Femur (tissue), 1 donor: ENCODE measurements at regions not wholly inside any gene's neighbourhood (a gene's known extent, or its start where the extent isn't known, plus 50 kb on each side); places are given as distances from the start of the nearest gene placed in this dataset.

ENCODE experiments used
- DNase-seq: peaks from one replicate; pipeline ENCODE4 v3.0.0-alpha.2; 2017

DNA sequence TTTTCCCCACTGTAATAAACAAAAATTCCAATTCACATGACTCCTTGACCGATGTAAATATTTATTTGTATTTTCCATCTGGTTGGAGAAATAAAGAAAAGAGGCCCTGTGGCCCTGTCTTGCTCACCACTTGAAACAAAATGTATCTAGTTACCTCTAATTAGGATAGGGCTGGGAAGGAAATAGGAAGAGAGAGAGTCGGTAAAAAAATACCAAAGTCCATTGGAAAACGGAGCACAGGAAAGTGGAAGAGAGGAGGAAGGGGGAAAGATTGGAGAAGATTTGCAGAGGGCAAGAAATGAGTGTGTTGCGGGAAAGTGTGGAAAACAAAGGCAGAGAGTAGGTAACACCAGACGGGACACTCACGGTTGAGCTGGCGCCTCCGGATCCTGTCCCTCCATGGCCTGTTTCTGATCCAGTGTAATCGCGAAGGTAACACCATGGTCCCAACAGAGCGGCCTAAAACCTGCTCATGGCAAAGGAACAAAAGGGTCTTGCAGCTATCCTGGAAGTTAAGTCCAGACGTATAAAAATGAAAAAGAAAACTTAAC is 105.8 kb upstream of the RIPOR2 start:
- no peak for DNase-seq

DNA sequence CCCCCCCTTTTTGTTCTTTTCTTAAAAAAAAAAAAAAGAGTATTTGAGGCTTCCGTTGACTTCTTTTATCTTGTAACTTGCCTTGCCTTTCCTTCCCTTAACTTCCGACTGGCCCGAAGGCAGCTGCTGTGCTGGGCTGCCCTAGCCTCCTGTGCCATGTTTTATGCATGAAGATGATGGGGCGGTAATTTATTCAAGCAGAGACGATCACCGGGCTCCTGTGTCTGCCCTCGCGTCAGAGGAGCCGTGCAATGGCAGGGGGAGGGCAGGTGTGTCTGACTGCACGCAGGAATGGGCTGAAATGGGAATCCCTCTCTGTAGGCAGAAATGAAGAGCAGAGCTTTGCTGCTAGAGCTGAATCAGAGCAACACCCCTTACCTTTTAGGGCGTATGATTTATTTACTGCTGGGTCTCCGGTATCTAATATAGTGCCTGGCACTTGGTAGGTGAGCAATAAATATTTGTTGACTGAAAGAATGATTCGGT is 106.3 kb upstream of the RIPOR2 start:
- DNase-seq: no peak

DNA sequence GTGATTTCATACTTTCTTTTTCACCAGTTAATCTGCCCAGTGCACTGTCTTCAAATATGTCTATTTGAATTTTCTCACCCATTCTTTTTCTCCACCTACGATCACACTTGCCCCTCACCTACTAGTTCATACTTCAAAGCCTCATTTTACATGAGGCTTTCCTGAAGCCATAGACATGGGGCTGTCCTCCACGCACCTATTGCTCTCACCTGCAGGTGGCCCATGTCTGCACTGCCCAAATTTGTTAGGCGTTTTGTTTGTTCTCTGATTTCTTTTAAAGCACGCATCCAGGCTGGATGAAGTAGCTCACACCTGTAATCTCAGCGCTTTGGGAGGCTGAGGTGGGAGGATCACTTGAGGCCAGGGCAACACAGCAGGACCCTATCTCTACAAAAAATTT is 106.8 kb upstream of the RIPOR2 start:
- no peak for DNase-seq

DNA sequence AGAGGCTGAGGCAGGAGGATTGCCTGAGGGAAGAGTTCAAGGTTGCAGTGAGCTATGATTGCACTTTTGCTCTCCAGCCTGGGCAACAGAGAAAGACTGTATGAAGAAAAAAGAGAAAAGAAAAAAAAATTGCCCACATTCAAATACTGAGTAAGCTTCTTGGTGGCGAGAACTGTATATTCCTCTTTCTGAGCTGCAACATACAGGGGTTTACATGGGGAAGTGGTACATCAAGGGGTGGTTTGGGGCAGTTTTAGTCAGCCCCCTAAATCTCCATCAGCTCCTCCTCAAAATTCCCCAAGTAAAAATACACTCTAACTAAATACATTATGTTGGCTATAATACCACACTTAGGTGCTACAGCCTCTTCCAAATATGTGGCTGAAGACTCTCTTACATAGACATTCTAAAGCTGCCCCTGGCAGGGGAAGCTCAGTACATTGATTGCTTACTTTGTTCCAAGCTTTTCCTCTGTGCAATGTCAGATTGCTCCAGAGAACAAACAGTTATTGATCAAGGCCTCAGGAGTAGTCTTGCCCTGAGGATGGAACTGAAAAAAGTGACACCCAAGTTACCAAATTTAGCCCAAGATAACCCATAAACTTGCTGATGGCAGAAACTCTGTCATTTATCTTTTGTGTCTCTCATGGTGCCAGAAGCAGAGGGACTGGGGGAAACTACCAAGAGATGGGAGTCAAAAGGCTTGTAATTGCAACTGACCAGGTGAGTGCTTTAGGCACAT is 107.4 kb upstream of the RIPOR2 start:
- no peak for DNase-seq

DNA sequence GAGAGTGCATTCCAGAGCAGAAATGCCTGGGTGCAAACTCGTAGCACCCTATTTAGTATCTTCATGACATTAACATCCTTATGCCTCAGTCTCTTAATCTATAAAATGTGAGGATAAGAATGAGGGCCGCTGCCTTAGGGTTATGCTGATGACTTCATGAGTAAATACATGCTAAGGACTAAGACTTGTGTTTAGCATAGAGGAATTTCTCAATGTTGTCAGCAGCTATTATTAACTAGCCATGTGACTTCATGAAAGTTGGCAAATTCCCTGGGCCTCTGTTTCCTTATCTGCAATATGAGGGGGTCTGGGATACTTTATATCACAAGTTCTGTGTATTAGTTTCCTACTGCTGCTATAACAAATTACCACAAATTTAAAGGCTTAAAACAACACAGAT is 108.1 kb upstream of the RIPOR2 start:
- no peak for DNase-seq

DNA sequence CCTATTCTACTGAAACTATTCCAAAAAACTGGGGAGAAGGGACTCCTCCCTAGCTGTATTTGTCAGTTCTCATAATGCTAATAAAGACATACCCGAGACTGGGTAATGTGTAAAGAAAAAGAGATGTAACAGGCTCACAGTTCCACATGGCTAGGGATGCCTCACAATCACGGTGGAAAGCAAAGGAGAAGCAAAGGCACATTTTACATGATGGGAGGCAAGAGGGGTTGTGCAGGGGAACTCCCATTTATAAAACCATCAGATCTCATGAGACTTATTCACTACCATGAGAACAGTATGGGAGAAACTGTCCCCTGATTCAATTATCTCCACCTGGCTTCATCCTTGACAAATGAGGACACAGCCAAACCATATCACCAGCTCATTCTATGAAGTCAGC is 111.2 kb upstream of the RIPOR2 start:
- no peak for DNase-seq

DNA sequence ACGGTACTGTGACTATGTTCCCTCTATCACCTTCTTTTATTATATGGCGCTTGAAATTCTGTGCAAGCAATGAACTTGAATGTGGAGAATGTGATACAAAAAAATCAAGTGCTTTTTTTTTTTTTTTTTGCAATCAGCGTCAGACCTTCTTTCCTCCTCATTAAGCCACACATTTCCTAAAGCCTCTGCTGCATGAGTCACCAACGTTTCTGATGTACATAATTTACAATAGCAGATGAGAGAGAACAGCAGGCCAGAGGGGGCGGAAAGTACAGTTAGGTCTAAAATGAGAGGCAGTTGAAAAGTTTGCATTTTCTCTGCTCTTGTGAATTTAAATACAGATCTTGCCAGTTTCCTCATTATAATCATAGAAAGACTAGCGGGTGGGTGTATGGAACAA is 114.6 kb upstream of the RIPOR2 start:
- DNase-seq: no peak

DNA sequence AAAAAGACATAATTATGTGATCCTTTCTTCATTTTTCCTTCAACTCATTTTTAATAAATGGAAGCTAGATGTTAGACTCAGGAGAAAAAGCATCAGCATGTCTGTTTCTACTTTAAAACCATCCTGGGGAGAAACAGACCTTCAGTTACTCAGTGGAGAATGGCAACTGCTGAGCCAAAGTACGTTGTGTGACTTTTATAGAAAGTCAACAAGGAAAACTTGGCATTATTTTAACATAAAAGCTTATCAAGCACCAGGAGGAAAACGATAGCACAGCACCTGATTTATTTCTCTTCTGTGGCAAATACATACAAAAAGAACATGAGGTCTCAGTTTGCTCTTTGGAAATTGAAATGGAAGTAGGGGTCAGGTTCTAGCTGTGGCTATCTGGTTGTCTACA is 115.3 kb upstream of the RIPOR2 start:
- DNase-seq: no peak

DNA sequence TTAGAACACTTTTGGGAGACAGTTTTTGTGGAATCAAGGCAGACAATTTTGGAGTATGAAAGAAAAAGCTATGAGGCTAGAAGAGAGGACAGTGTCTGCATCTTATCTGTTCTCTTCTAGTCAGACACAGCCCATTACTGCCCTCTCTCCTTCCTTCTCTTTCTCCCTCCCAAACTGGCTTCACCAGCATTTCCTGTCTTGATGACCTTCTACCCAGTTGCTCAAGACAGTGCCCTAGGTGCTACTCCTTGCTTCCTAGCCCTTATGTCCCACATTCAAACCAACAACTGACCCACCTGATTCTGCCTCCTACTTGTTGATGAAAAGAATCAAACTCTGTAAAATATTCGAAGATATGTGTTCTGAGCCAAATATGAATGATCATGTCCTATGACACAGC is 116.4 kb upstream of the RIPOR2 start:
- DNase-seq: no peak

DNA sequence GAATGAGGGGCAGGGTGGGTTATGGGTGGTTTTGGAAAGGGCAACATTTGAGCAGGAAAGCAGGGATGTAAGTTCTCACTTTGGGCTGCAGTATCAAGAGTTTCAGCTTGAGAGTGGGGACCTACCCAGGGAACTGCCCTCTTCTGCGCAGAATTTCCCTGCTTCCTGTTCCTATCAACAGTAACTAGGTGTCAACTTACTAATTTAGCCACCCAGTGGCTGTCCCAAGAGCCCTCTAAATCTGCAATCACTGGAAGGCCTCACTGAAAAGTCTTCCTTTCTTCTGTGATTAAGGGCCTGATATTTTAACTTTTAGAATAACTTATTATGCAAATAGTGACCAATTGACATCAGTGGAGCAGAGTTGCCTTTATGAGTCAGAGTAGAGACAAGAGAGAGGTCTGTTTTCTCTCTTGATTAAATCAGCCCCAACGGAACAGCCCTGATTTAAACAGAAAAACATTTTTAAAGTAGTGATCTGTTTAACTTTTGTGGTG is 118.2 kb upstream of the RIPOR2 start:
- DNase-seq: no peak

DNA sequence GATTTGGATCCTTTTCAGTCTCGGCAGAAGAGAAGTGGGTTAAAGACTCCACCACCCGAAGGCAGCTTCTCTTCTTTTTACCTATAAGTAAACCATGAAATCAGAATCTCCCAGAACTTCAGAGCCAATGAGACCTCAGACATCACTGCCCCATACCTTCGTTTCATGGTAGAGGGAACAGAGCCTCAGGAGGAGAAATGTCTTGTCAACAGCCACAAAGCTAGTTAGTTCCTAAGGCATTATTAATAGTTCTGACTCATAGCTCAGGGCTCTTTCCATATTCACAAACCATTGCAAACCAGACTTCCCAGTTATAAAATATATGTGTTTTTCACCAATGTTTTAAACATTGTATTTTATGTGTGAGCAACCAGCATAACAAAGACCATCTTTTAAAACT is 118.7 kb upstream of the RIPOR2 start:
- DNase-seq: no peak

DNA sequence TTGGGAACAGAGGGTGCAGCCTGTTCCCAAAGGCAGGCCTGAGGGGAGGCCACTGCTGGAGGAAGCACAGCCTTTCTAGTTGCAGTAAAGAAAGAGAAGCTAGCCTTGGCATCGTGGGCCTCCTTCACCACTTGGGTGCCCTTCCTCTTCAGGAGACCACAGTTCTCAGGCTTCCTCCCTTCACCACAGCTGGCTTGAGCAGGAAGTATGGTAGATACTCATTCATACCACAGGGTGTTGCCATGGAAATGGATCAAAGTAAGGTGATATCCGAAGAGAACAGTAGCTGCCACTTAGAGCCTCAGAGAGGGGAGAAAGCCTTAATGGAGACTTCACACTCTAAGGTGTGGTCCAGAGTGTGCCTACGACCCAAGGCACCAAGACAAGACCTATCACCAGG is 120.4 kb upstream of the RIPOR2 start:
- no peak for DNase-seq

DNA sequence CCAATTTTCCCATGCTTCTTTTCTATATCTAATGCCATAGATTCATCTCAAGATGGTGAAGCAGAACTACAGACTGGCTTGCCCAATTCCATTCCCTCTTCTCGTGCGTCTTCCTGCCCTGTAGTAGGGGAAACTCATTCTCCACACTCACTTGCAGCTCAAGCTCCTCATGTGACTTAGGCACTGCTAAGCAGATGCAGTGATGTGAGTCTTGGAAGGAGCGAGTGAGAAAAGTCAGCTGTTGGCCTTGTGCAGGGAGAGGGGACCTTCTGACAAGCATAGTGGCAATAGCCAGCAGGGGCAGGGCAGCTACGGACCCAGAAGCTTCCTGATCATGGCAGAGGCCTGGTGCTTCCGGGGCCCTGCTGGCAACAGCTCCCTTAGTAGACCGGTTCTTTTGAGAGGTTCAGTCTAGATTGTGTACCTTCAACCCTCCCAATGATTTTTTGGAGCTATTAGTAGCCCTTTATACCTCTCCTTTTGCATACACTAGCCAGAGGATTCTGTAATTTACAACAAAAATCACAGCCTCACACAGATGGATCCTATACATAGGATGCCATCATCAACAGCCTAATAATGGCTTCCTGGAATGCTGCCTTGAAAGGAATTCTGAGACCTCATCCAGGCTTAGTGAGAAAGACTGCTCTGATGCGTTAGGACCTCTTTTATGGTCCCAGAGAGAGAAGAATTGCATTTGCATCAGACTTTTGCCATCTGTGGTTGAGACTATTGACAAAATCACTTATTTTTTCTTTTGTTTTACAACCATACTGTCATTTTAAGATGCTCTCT is 121.5 kb upstream of the RIPOR2 start:
- DNase-seq: no peak

DNA sequence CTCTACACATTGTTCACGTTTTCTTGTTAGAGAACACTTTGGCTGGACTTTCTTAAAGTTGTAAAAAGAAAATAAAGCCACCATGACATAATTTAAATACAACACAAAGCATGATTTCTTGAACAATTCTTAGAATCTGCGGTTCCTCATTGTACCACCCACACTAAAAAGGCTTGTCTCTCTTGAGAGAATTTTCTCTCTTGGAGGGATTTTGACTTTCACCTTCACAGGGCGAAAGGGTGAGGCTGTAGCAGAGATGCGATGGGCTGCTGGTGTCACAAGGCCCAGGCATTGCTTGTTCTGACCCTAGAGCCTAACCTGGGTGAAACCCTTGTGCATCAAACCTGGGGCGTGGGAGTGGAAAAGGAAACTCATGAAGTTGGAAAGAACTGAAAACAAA is 122.7 kb upstream of the RIPOR2 start:
- no peak for DNase-seq

DNA sequence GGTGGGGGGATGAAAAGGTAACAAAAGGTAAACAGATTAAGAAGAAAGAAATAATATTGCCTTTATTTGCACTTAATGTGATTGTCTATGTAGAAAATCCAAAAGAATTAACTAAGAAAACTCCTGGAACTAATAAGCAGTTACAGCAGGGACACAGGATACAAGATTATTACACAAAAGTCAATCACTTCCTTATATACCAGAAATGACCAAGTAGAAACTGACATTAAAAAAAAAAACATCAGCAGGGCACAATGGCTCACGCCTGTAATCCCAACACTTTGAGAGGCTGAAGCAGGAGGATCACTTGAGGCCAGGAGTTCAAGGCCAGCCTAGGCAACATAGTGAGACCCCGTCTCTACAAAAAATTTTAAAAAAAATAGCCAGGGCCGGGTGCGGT is 123.2 kb upstream of the RIPOR2 start:
- DNase-seq: no peak

DNA sequence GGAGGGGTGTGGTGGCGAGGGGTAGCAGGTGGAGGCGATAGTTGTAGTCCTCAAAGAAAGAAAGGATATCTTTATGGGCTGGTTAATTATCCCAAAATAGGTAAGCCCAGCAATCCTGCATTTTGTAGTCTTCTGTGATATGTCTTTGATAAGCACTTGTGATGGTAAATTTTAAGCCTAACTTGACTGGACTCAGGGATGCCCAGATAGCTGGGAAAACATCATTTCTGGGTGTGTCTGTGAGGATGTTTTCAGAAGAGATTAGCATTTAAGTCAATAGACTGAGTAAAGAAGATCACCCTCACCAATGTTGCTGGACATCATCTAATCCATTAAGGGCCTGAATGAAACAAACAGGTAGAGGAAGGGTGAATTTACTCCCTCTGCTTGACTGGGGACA is 124.8 kb upstream of the RIPOR2 start:
- DNase-seq: no peak

DNA sequence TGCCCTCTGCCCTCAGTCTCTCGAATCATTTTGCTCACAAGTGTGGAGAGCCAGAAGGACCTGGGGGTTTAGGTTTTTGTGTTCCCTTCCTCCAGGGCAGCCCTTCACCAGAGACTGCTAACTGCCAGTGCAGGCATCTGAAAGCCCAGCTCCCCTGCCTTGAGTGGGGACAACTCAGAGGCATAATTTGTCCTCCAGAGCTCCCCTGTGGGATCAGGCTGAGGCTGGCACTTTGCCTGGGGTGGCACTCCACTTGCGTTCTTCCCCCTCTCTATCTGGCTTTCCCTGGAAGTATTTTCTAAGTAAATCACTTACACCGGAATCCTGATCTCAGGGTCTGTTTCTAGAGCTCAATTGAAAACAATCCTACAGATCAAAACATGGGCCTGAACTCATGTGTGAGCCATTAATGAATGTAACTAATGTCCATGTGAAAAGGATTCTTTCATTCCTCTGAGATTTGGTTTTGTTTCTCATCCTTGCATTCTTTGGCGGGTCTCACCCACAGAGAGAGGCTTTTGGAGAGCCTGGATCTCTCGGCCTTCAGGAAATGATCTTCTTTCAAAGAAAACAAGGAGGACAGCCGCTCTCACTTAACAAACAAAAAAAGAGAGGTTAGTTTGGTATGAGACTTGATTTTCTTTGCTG is 125.7 kb upstream of the RIPOR2 start:
- DNase-seq: no peak

DNA sequence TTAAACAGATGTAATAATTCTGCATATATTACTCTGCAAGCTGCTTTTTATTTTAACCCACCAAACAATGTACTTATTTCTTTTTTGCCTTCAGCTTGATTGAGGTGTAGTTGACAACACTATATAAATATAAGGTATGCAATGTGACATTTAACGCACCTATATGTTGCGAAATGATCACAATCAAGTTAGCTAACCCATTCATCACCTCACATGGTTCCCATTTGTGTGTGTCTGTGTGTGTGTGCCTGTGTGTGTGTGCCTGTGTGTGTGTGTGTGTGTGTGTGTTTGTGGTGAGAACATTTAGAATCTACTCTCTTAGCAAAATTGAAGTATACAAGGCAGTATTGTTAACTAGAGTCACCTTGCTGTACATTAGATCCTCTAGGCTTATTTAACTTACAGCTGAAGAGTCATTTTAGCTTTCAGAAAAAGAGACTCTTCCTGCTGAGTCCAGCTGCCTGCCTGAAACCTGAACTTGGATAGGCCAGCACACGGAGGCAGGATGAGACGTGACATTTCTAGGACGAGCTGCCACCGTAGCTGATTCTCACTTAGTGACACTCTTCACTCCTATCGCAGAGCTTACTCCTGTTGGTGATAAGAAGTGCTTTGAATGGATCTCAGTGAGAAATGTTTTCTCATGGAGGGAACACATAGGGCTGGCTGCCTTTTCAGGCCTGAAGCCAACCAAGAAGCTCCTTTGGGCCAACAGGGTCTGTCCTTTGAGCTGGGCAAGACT is 126.5 kb upstream of the RIPOR2 start:
- DNase-seq: no peak

DNA sequence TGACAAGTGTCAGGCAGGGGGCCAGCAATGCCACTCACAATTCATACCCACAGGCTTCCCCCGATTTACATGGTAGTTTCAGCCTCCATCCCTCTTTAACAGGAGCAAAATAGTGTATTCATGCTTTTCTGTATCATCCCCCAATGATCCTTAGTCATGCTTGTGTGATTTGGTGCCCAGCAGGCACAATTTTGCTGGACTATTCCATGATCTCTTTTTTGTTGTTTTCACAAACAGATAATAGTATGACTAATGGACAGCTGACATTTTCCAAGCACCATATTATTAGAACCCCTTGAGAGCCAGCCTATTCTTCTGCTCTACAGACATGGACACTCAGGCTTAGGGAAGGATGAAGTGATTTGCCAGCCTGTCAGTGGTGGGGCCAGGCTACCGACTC is 128.2 kb upstream of the RIPOR2 start:
- no peak for DNase-seq

DNA sequence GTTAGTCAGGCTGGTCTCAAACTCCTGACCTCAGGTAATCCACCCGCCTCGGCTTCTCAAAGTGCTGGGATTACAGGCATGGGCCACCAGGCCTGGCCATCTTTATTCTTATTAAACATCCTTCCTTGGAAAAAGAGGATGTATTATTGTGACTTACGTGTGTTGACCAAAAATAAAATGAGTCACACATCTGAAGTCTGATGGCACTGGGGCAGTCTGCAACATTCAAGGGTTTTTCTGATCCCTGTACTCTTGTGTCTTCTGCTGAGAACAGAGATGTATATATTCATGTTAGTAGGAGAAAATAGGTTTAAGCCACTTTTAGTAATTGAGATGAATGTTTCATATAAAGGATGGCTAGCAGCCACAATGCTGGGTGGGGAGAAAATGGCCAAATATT is 129.9 kb upstream of the RIPOR2 start:
- no peak for DNase-seq

DNA sequence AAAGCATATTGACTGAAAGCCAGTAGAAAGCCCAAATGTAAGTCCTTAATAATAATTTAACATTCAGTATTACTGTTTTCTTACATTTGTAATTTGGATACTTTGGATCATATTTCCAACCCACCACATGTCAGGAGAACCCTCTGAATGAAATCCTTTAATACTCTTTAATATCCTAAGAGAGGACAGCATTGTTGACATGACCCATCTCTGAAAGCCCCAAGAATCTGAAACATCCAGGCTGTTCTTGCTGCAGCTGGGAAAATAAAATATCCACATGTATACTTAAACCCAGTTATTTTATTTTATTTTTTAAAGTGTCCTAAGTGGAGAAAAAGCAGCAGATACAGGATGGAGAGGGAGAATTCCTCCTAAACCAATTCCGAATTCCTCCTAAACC is 130.8 kb upstream of the RIPOR2 start:
- no peak for DNase-seq

DNA sequence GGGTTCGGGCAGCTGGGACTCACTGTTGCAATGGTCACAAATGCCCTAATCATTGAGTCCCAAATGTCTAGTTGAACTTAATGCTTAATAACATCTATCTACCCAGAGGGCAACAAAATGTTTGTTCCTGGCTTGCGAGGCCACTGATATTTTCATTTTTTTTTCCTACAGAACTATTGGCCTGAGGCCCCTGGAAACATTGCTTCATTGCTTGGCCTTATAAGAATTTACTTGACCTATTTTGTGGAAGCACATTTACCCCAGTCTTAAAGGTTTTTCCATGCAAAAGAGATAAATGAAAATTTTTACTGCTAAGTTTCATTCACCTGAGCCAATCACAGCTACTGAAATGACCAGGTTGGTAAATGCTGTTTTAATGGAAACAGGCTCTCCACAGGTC is 133.1 kb upstream of the RIPOR2 start:
- DNase-seq: no peak
